GM23338 (cell line): ENCODE measurements at regions not wholly inside any gene's neighbourhood (a gene's known extent, or its start where the extent isn't known, plus 50 kb on each side); places are given as distances from the start of the nearest gene placed in this dataset.

Source experiments
- CREB1 ChIP-seq: fragments of 250-450 bp; sonication (Bioruptor Pico); IDR thresholded peaks from 2 replicates; pipeline ENCODE4 v1.5.0; 2020; ENCODE audit warnings: low read depth, mild to moderate bottlenecking, moderate library complexity
- CTCF ChIP-seq, 2 experiments: fragments of 200-600 bp in 1 of 2; sonication (generic) in 1 of 2; conservative IDR thresholded peaks; 2 replicates each; pipeline versions ENCODE4 v1.5.1 to v1.6.1; 2016 to 2017; ENCODE audit warnings: antibody characterized with exemption in 2 of 2, low read depth in 2 of 2, mild to moderate bottlenecking in 2 of 2, moderate library complexity in 1 of 2
- ETS1 ChIP-seq: IDR thresholded peaks from 2 replicates; pipeline ENCODE4 v1.6.1; 2016; ENCODE audit warnings: antibody characterized with exemption
- EZH2 ChIP-seq: fragments of 200-600 bp; sonication (generic); IDR thresholded peaks from one replicate; pipeline ENCODE4 v1.8.0; 2017; ENCODE audit warnings: antibody characterized with exemption, mild to moderate bottlenecking, low read depth; ENCODE audit not compliant: unreplicated experiment
- EZH2phosphoT487 ChIP-seq: fragments of 200-600 bp; sonication (generic); IDR thresholded peaks from one replicate; pipeline ENCODE4 v1.8.1; 2018; ENCODE audit warnings: antibody characterized with exemption; ENCODE audit not compliant: unreplicated experiment
- JUNB ChIP-seq: IDR thresholded peaks from one replicate; pipeline ENCODE4 v1.6.1; 2016; ENCODE audit warnings: antibody characterized with exemption; ENCODE audit not compliant: unreplicated experiment
- NANOG ChIP-seq: IDR thresholded peaks from 2 replicates; pipeline ENCODE4 v1.6.1; 2016; ENCODE audit warnings: antibody characterized with exemption, borderline replicate concordance
- POLR2AphosphoS5 ChIP-seq: IDR thresholded peaks from 2 replicates; pipeline ENCODE4 v1.6.1; 2016; ENCODE audit warnings: antibody characterized with exemption, low read depth
- REST ChIP-seq: IDR thresholded peaks from one replicate; pipeline ENCODE4 v1.6.1; 2018; ENCODE audit warnings: antibody characterized with exemption; ENCODE audit not compliant: unreplicated experiment
- STAT1 ChIP-seq: IDR thresholded peaks from one replicate; pipeline ENCODE4 v1.6.1; 2016; ENCODE audit warnings: antibody characterized with exemption; ENCODE audit not compliant: unreplicated experiment
- ZNF114 ChIP-seq: fragments of 250-450 bp; sonication (Bioruptor Pico); IDR thresholded peaks from 2 replicates; pipeline ENCODE4 v1.5.0; 2020; ENCODE audit warnings: mild to moderate bottlenecking, moderate library complexity
- ZNF331 ChIP-seq: fragments of 250-450 bp; sonication (Bioruptor Pico); IDR thresholded peaks from 2 replicates; pipeline ENCODE4 v1.5.0; 2020; ENCODE audit warnings: low read depth, mild to moderate bottlenecking, moderate library complexity
- TF ChIP-seq, protein P1 (sequence below): fragments of 250-450 bp; sonication (Bioruptor Pico); IDR thresholded peaks from 2 replicates; pipeline ENCODE4 v1.5.0; 2020; ENCODE audit warnings: mild to moderate bottlenecking, moderate library complexity

- TF ChIP-seq REST (no peak), NANOG (no peak), CTCF (conservative IDR thresholded peaks at IDR 0.05; ENCODE audit: low read depth in 2 of 2) (no peak), POLR2AphosphoS5 (no peak), EZH2 (no peak), EZH2phosphoT487 (no peak), CREB1 (CRISPR knock-in tag) (no peak), STAT1 (no peak), JUNB (no peak), ZNF331 (CRISPR knock-in tag) (no peak), ETS1 (no peak), ZNF114 (CRISPR knock-in tag) (no peak)
- TF ChIP-seq, protein P1, sequence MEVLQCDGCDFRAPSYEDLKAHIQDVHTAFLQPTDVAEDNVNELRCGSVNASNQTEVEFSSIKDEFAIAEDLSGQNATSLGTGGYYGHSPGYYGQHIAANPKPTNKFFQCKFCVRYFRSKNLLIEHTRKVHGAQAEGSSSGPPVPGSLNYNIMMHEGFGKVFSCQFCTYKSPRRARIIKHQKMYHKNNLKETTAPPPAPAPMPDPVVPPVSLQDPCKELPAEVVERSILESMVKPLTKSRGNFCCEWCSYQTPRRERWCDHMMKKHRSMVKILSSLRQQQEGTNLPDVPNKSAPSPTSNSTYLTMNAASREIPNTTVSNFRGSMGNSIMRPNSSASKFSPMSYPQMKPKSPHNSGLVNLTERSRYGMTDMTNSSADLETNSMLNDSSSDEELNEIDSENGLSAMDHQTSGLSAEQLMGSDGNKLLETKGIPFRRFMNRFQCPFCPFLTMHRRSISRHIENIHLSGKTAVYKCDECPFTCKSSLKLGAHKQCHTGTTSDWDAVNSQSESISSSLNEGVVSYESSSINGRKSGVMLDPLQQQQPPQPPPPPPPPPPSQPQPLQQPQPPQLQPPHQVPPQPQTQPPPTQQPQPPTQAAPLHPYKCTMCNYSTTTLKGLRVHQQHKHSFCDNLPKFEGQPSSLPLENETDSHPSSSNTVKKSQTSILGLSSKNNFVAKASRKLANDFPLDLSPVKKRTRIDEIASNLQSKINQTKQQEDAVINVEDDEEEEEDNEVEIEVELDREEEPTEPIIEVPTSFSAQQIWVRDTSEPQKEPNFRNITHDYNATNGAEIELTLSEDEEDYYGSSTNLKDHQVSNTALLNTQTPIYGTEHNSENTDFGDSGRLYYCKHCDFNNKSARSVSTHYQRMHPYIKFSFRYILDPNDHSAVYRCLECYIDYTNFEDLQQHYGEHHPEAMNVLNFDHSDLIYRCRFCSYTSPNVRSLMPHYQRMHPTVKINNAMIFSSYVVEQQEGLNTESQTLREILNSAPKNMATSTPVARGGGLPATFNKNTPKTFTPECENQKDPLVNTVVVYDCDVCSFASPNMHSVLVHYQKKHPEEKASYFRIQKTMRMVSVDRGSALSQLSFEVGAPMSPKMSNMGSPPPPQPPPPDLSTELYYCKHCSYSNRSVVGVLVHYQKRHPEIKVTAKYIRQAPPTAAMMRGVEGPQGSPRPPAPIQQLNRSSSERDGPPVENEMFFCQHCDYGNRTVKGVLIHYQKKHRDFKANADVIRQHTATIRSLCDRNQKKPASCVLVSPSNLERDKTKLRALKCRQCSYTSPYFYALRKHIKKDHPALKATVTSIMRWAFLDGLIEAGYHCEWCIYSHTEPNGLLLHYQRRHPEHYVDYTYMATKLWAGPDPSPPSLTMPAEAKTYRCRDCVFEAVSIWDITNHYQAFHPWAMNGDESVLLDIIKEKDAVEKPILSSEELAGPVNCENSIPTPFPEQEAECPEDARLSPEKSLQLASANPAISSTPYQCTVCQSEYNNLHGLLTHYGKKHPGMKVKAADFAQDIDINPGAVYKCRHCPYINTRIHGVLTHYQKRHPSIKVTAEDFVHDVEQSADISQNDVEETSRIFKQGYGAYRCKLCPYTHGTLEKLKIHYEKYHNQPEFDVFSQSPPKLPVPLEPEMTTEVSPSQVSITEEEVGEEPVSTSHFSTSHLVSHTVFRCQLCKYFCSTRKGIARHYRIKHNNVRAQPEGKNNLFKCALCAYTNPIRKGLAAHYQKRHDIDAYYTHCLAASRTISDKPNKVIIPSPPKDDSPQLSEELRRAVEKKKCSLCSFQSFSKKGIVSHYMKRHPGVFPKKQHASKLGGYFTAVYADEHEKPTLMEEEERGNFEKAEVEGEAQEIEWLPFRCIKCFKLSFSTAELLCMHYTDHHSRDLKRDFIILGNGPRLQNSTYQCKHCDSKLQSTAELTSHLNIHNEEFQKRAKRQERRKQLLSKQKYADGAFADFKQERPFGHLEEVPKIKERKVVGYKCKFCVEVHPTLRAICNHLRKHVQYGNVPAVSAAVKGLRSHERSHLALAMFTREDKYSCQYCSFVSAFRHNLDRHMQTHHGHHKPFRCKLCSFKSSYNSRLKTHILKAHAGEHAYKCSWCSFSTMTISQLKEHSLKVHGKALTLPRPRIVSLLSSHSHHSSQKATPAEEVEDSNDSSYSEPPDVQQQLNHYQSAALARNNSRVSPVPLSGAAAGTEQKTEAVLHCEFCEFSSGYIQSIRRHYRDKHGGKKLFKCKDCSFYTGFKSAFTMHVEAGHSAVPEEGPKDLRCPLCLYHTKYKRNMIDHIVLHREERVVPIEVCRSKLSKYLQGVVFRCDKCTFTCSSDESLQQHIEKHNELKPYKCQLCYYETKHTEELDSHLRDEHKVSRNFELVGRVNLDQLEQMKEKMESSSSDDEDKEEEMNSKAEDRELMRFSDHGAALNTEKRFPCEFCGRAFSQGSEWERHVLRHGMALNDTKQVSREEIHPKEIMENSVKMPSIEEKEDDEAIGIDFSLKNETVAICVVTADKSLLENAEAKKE (CRISPR knock-in tag): no peak
These were observed 60.9 kb upstream of the TMEM178A start for GRCh38 chr2:39604866-39605265.
